ENCODE measurements at regions not wholly inside any gene's neighbourhood (a gene's known extent, or its start where the extent isn't known, plus 50 kb on each side); places are given as distances from the start of the nearest gene placed in this dataset.

- H3K4me3 ChIP-seq (ENCODE audit: low read length) = no peak overlapping the region
Observed at GRCh38 chr15:81516461-81516860, 142.4 kb upstream of the TMC3 start.

GRCh38 chr15:81516012-81516411 is 142.0 kb upstream of the TMC3 start:
- no peak overlapping the region for H3K9ac ChIP-seq (ENCODE audit: low read length)
- no peaks in the 10 kb centered on the region for H3K9me2 ChIP-seq (replicated peaks; ENCODE audit: insufficient read depth, low read length)
- H2AFZ ChIP-seq (ENCODE audit: low read length) = no peak overlapping the region
- no peaks in the 10 kb centered on the region for H3K27me3 ChIP-seq (ENCODE audit: low read length)
- H4K20me1 ChIP-seq (ENCODE audit: insufficient read depth, low read depth, low read length) = no peaks in the 10 kb centered on the region
- no peak overlapping the region for H3K27ac ChIP-seq (ENCODE audit: low read length)
- H3K4me1 ChIP-seq (ENCODE audit: low read length) = no peaks in the 10 kb centered on the region
- no peak overlapping the region for H3K4me3 ChIP-seq (ENCODE audit: low read length)
- H3K36me3 ChIP-seq (ENCODE audit: insufficient read depth, low read length) = no peaks in the 10 kb centered on the region
- H3K79me2 ChIP-seq (ENCODE audit: low read length) = no peaks in the 10 kb centered on the region
- H3K4me2 ChIP-seq (ENCODE audit: low read depth, low read length, poor library complexity, severe bottlenecking) = no peak overlapping the region
- DNase-seq = no peak
- H3K9me3 ChIP-seq (ENCODE audit: low read length) = no peaks in the 10 kb centered on the region

More at GRCh38 chr15:81516461-81516860, 142.4 kb upstream of the TMC3 start:
- Histone ChIP-seq H3K27me3 (ENCODE audit: low read length) (no peaks in the 10 kb centered on the region), H3K27ac (ENCODE audit: low read length) (no peak overlapping the region), H3K79me2 (ENCODE audit: low read length) (no peaks in the 10 kb centered on the region), H3K4me1 (ENCODE audit: low read length) (no peaks in the 10 kb centered on the region), H3K9me3 (ENCODE audit: low read length) (no peaks in the 10 kb centered on the region), H3K36me3 (ENCODE audit: insufficient read depth, low read length) (no peaks in the 10 kb centered on the region), H4K20me1 (ENCODE audit: insufficient read depth, low read depth, low read length) (no peaks in the 10 kb centered on the region), H3K9me2 (replicated peaks; ENCODE audit: insufficient read depth, low read length) (no peaks in the 10 kb centered on the region), H3K4me2 (ENCODE audit: low read depth, low read length, poor library complexity, severe bottlenecking) (no peak overlapping the region), H3K9ac (ENCODE audit: low read length) (no peak overlapping the region), H2AFZ (ENCODE audit: low read length) (no peak overlapping the region)
- no peak for DNase-seq

GRCh38 chr15:81514725-81515124 is 140.7 kb upstream of the TMC3 start:
- no peaks in the 10 kb centered on the region for H3K79me2 ChIP-seq (ENCODE audit: low read length)
- DNase-seq = no peak
- H3K4me2 ChIP-seq (ENCODE audit: low read depth, low read length, poor library complexity, severe bottlenecking) = no peak overlapping the region
- no peaks in the 10 kb centered on the region for H3K4me1 ChIP-seq (ENCODE audit: low read length)
- H3K27me3 ChIP-seq (ENCODE audit: low read length) = no peaks in the 10 kb centered on the region
- no peaks in the 10 kb centered on the region for H3K9me3 ChIP-seq (ENCODE audit: low read length)
- H3K9ac ChIP-seq (ENCODE audit: low read length) = no peak overlapping the region
- H3K27ac ChIP-seq (ENCODE audit: low read length) = no peak overlapping the region
- H3K4me3 ChIP-seq (ENCODE audit: low read length) = no peak overlapping the region
- H4K20me1 ChIP-seq (ENCODE audit: insufficient read depth, low read depth, low read length) = no peaks in the 10 kb centered on the region
- H2AFZ ChIP-seq (ENCODE audit: low read length) = no peak overlapping the region
- no peaks in the 10 kb centered on the region for H3K36me3 ChIP-seq (ENCODE audit: insufficient read depth, low read length)
- no peaks in the 10 kb centered on the region for H3K9me2 ChIP-seq (replicated peaks; ENCODE audit: insufficient read depth, low read length)

GRCh38 chr15:81511138-81511537 is 137.1 kb upstream of the TMC3 start:
- no peak overlapping the region for H2AFZ ChIP-seq (ENCODE audit: low read length)
- H4K20me1 ChIP-seq (ENCODE audit: insufficient read depth, low read depth, low read length) = no peaks in the 10 kb centered on the region
- no peaks in the 10 kb centered on the region for H3K27me3 ChIP-seq (ENCODE audit: low read length)
- H3K4me1 ChIP-seq (ENCODE audit: low read length) = no peaks in the 10 kb centered on the region
- no peak for DNase-seq
- no peaks in the 10 kb centered on the region for H3K79me2 ChIP-seq (ENCODE audit: low read length)
- H3K9me2 ChIP-seq (replicated peaks; ENCODE audit: insufficient read depth, low read length) = no peaks in the 10 kb centered on the region
- no peak overlapping the region for H3K27ac ChIP-seq (ENCODE audit: low read length)
- no peak overlapping the region for H3K4me2 ChIP-seq (ENCODE audit: low read depth, low read length, poor library complexity, severe bottlenecking)
- no peaks in the 10 kb centered on the region for H3K36me3 ChIP-seq (ENCODE audit: insufficient read depth, low read length)
- no peak overlapping the region for H3K4me3 ChIP-seq (ENCODE audit: low read length)
- H3K9me3 ChIP-seq (ENCODE audit: low read length) = no peaks in the 10 kb centered on the region
- H3K9ac ChIP-seq (ENCODE audit: low read length) = no peak overlapping the region

DNA sequence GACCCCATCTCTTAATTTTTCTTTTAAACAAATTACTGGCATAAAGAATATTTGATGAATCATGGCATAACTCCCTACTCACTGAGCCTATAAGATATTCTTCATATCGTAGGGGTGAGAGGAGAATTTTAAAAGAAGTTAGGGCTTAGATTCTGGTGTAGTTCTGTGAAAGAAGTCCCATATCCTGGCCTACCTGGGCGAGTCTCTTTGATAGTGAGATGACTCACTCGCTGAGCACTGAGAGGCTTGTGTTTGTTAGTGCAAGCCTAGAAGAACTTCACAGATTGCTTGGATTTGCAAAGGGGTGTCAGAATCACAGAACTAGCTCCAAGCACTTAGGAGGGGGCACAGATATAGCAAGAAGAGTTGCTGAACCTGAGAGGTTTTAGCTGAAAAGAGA is 133.8 kb upstream of the TMC3 start:
- DNase-seq = no peak
- Histone ChIP-seq H3K36me3 (ENCODE audit: insufficient read depth, low read length) (no peaks in the 10 kb centered on the region), H3K9ac (ENCODE audit: low read length) (no peak overlapping the region), H3K9me3 (ENCODE audit: low read length) (no peaks in the 10 kb centered on the region), H4K20me1 (ENCODE audit: insufficient read depth, low read depth, low read length) (no peaks in the 10 kb centered on the region), H3K4me2 (ENCODE audit: low read depth, low read length, poor library complexity, severe bottlenecking) (no peak overlapping the region), H3K4me3 (ENCODE audit: low read length) (no peak overlapping the region), H3K27me3 (ENCODE audit: low read length) (no peaks in the 10 kb centered on the region), H3K4me1 (ENCODE audit: low read length) (no peaks in the 10 kb centered on the region), H3K79me2 (ENCODE audit: low read length) (no peaks in the 10 kb centered on the region), H3K9me2 (replicated peaks; ENCODE audit: insufficient read depth, low read length) (no peaks in the 10 kb centered on the region), H3K27ac (ENCODE audit: low read length) (no peak overlapping the region), H2AFZ (ENCODE audit: low read length) (no peak overlapping the region)

DNA sequence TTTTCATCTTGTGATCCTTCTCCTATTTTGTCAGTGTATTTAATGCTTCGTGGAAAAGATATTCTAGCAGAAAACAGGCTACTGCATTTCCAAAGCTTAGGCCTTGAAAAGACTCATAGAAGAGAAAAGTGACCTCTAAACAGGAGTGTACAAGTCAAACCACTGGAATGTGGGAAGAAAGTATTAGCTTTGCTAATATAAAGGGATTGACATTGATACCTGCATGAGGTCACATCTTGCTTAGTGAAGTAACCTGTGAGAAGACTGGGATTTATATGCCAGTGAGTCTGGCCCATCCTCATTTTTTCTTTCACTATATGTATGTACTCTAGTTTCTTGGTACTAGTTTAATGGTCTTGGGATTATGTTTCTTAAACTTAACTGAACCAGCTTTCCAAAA is 132.9 kb upstream of the TMC3 start:
- H3K79me2 ChIP-seq (ENCODE audit: low read length) = no peaks in the 10 kb centered on the region

DNA sequence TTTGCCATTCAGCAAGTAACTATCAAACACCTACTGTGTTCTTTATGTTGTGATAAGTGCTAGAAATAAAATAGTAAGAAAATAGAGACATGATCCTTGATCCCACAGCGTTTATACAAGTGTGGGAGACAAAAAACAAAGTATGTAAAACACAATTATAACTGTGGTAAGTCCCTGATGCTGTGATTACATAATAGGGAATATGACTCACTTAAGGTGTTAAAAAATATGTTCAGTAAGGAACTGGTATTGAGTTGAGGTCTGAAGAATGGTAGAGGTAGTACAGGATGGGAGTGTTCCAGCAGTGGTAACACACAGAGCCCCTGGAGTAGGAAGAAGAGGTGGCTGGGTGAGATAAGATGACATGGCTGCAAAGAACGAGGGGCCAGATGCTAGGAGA is 132.1 kb upstream of the TMC3 start:
- no peak for DNase-seq
- Histone ChIP-seq H3K27me3 (ENCODE audit: low read length) (no peaks in the 10 kb centered on the region), H2AFZ (ENCODE audit: low read length) (no peak overlapping the region), H3K9me2 (replicated peaks; ENCODE audit: insufficient read depth, low read length) (no peaks in the 10 kb centered on the region), H3K4me1 (ENCODE audit: low read length) (no peaks in the 10 kb centered on the region), H3K36me3 (ENCODE audit: insufficient read depth, low read length) (no peaks in the 10 kb centered on the region), H3K4me2 (ENCODE audit: low read depth, low read length, poor library complexity, severe bottlenecking) (no peak overlapping the region), H4K20me1 (ENCODE audit: insufficient read depth, low read depth, low read length) (no peaks in the 10 kb centered on the region), H3K4me3 (ENCODE audit: low read length) (no peak overlapping the region), H3K27ac (ENCODE audit: low read length) (no peak overlapping the region), H3K9me3 (ENCODE audit: low read length) (no peaks in the 10 kb centered on the region), H3K9ac (ENCODE audit: low read length) (no peak overlapping the region), H3K79me2 (ENCODE audit: low read length) (no peaks in the 10 kb centered on the region)

More for the DNA sequence above, 132.9 kb upstream of the TMC3 start:
- Histone ChIP-seq H3K9ac (ENCODE audit: low read length) (no peak overlapping the region), H3K4me3 (ENCODE audit: low read length) (no peak overlapping the region), H3K4me2 (ENCODE audit: low read depth, low read length, poor library complexity, severe bottlenecking) (no peak overlapping the region), H3K4me1 (ENCODE audit: low read length) (no peaks in the 10 kb centered on the region), H3K27ac (ENCODE audit: low read length) (no peak overlapping the region), H2AFZ (ENCODE audit: low read length) (no peak overlapping the region), H3K36me3 (ENCODE audit: insufficient read depth, low read length) (no peaks in the 10 kb centered on the region), H3K9me2 (replicated peaks; ENCODE audit: insufficient read depth, low read length) (no peaks in the 10 kb centered on the region), H3K27me3 (ENCODE audit: low read length) (no peaks in the 10 kb centered on the region), H4K20me1 (ENCODE audit: insufficient read depth, low read depth, low read length) (no peaks in the 10 kb centered on the region), H3K9me3 (ENCODE audit: low read length) (no peaks in the 10 kb centered on the region)
- DNase-seq = no peak

DNA sequence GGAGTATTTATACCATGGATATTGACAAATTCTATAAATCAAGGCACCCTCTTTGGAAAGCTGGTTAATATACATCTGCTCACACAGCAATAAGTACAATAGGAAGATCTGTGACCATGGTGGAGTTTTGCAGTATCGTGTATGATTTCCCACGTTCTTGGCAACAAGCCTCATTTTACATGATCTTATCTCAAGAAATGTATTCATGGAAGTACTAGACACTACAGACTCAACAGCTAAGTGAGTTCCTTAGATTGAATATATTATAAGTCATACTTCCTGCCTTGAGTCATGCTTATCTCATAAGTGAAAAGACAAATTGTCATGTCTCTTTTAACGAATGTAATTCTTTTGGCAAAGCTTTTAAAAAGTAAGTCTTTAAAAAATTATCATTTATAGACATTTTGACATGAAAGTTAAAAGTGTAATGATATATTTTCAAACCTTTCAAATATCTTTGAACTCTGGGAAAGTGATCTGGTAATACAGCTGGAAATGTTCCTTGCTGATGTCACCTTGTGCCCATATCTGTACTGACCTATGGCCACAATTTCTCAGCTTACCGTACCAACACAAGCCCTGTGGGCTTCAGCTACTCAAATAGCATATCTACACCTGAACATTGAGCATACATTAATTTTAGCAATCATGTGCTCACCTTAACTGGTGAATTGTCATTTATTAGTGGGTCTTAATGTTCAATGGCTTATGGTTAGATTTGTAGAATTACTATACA is 130.3 kb upstream of the TMC3 start:
- H3K9ac ChIP-seq (ENCODE audit: low read length) = no peak overlapping the region
- no peak overlapping the region for H2AFZ ChIP-seq (ENCODE audit: low read length)
- H3K79me2 ChIP-seq (ENCODE audit: low read length) = no peaks in the 10 kb centered on the region
- DNase-seq = no peak
- H3K9me3 ChIP-seq (ENCODE audit: low read length) = no peaks in the 10 kb centered on the region
- no peaks in the 10 kb centered on the region for H3K9me2 ChIP-seq (replicated peaks; ENCODE audit: insufficient read depth, low read length)
- H4K20me1 ChIP-seq (ENCODE audit: insufficient read depth, low read depth, low read length) = no peaks in the 10 kb centered on the region
- H3K4me1 ChIP-seq (ENCODE audit: low read length) = no peaks in the 10 kb centered on the region
- no peak overlapping the region for H3K4me2 ChIP-seq (ENCODE audit: low read depth, low read length, poor library complexity, severe bottlenecking)
- H3K4me3 ChIP-seq (ENCODE audit: low read length) = no peak overlapping the region
- H3K36me3 ChIP-seq (ENCODE audit: insufficient read depth, low read length) = no peaks in the 10 kb centered on the region
- no peaks in the 10 kb centered on the region for H3K27me3 ChIP-seq (ENCODE audit: low read length)
- H3K27ac ChIP-seq (ENCODE audit: low read length) = no peak overlapping the region
